ENCODE measurements at regions not wholly inside any gene's neighbourhood (a gene's known extent, or its start where the extent isn't known, plus 50 kb on each side); places are given as distances from the start of the nearest gene placed in this dataset.

- TF ChIP-seq, protein P1, sequence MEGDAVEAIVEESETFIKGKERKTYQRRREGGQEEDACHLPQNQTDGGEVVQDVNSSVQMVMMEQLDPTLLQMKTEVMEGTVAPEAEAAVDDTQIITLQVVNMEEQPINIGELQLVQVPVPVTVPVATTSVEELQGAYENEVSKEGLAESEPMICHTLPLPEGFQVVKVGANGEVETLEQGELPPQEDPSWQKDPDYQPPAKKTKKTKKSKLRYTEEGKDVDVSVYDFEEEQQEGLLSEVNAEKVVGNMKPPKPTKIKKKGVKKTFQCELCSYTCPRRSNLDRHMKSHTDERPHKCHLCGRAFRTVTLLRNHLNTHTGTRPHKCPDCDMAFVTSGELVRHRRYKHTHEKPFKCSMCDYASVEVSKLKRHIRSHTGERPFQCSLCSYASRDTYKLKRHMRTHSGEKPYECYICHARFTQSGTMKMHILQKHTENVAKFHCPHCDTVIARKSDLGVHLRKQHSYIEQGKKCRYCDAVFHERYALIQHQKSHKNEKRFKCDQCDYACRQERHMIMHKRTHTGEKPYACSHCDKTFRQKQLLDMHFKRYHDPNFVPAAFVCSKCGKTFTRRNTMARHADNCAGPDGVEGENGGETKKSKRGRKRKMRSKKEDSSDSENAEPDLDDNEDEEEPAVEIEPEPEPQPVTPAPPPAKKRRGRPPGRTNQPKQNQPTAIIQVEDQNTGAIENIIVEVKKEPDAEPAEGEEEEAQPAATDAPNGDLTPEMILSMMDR (IDR thresholded peaks at IDR 0.05): no peak
- TF ChIP-seq EP300 (IDR thresholded peaks at IDR 0.05; ENCODE audit: low read depth) (no peak), POLR2AphosphoS5 (IDR thresholded peaks at IDR 0.05) (no peak), POLR2A (IDR thresholded peaks at IDR 0.05) (no peak)
- Histone ChIP-seq H3K36me3 (no peaks in the 10 kb centered on the region), H3K4me1 (no peaks in the 10 kb centered on the region), H3K27ac (no peak overlapping the region), H3K9me3 (no peaks in the 10 kb centered on the region), H3K27me3 (no peaks in the 10 kb centered on the region), H3K4me3 (no peak overlapping the region)
- DNase-seq: no peak
- in situ Hi-C loops (cut with MboI; ENCODE audit: low pct_ligation_motif_present in 1 of 4, low pct_unique_long_range_greater_than_20kb in 1 of 4, low sequenced_read_pairs in 3 of 4) (no loop called here), intact Hi-C loops (cut with DNase I; ENCODE audit: low total_unique reads) (no loop called here)
Measured at GRCh38 chr14:42316693-42317092, 710.0 kb downstream of the LRFN5 start.

DNA sequence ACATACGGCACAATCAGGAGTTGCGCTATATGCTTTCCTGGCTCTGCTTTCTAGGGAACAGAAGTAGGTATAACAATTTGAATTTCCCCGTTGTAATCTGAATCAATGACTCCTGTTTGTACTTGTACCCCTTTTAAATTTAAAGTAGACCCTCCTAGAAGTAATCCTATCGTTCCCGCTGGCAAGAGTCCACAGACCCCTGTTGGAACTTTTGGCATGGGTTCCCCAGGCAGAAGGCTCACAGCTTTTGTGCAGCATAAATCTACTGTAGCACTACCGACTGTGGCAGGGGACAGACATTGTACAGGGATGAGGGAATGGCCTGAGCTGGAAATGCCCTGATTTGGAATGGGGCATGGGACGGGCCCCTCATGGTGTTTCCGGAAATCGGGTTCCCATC, 705.2 kb downstream of the LRFN5 start:
- TF ChIP-seq POLR2A (IDR thresholded peaks at IDR 0.05): no peak
- 87% methylated on average over 6 to 9 of the region's 9 CpGs for WGBS, 2 donors (ENCODE audit: low coverage in 1 of 2)
- H3K4me1 ChIP-seq: no peaks in the 10 kb centered on the region
- no peak overlapping the region for H3K4me3 ChIP-seq
- H3K27ac ChIP-seq: no peak overlapping the region
- no peak for DNase-seq
- H3K36me3 ChIP-seq: no peaks in the 10 kb centered on the region
- no peaks in the 10 kb centered on the region for H3K27me3 ChIP-seq
- peaks cover 0 to 17% of the 10 kb centered on the region in 2 donors for H3K9me3 ChIP-seq
- intact Hi-C loops (cut with DNase I; ENCODE audit: low total_unique reads): no loop called here
- in situ Hi-C loops (cut with MboI; ENCODE audit: low pct_ligation_motif_present in 1 of 4, low pct_unique_long_range_greater_than_20kb in 1 of 4, low sequenced_read_pairs in 3 of 4): no loop called here

DNA sequence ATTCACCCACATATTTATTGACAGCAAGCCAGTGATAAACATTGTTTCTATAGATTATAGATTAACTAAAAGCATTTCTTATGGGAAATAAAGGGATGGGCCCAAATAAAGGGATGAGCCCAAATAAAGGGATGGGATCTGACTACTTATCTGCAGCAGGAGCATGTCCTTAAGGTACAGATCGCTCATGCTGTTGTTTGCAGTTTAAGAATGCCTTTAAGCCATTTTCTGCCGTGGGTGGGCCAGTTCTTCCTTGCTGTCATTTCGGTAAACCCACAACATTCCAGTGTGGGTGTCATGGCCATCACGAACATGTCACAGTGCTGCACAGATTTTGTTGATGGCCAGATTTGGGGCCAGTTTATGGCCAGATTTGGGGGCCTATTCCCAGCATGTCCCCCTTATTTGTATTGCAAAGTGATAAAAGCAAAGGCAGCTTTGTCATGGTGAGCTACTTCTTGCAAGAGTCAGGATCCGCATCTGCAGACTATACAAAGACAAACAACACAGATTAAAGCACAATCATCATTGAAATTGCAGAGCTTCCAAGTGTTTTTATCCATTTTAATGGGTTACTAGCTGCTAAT, 700.7 kb downstream of the LRFN5 start:
- TF ChIP-seq POLR2AphosphoS5 (IDR thresholded peaks at IDR 0.05): no peak
- TF ChIP-seq POLR2A (IDR thresholded peaks at IDR 0.05): no peak
- no peak for TF ChIP-seq EP300 (IDR thresholded peaks at IDR 0.05; ENCODE audit: low read depth)
- TF ChIP-seq, protein P1 (IDR thresholded peaks at IDR 0.05): no peak
- peaks cover 9 to 19% of the 10 kb centered on the region in 2 donors for H3K9me3 ChIP-seq
- in situ Hi-C loops (cut with MboI; ENCODE audit: low pct_ligation_motif_present in 1 of 4, low pct_unique_long_range_greater_than_20kb in 1 of 4, low sequenced_read_pairs in 3 of 4): no loop called here

GRCh38 chr14:42299692-42300091, 693.0 kb downstream of the LRFN5 start:
- TF ChIP-seq POLR2A (IDR thresholded peaks at IDR 0.05) (no peak), EP300 (IDR thresholded peaks at IDR 0.05; ENCODE audit: low read depth) (no peak), POLR2AphosphoS5 (IDR thresholded peaks at IDR 0.05) (no peak)
- TF ChIP-seq, protein P1 (IDR thresholded peaks at IDR 0.05): no peak
- 57 to 72% methylated on average over 2 of the region's 2 CpGs for WGBS, 2 donors (ENCODE audit: low coverage in 1 of 2)

More for the DNA sequence above, 700.7 kb downstream of the LRFN5 start:
- DNase-seq: no peak
- H3K27me3 ChIP-seq: no peaks in the 10 kb centered on the region
- no peak overlapping the region for H3K27ac ChIP-seq
- 68 to 85% methylated on average over 3 to 5 of the region's 5 CpGs for WGBS, 2 donors (ENCODE audit: low coverage in 1 of 2)
- no peaks in the 10 kb centered on the region for H3K4me1 ChIP-seq
- H3K4me3 ChIP-seq: no peak overlapping the region
- H3K36me3 ChIP-seq: no peaks in the 10 kb centered on the region
- intact Hi-C loops (cut with DNase I; ENCODE audit: low total_unique reads): no loop called here

DNA sequence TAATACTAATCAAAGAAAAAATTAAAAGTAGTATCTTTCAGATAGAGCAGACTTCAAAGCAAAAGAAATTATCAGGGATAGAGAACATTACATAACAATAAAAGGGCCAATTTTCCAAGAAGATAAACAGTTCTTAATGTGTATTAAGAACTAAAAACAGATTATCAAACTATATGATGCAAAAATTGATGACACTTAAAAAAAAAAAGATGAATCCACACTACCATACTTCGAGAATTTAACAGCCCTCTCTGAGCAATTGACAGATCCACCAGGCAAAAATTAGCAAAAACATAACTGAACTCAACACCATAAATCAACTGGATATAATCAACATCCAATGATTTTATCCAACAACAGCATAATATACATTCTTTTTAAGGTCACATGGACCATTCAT, 686.5 kb downstream of the LRFN5 start:
- no peaks in the 10 kb centered on the region for H3K4me1 ChIP-seq
- H3K36me3 ChIP-seq: no peaks in the 10 kb centered on the region
- no peak overlapping the region for H3K27ac ChIP-seq
- WGBS, 2 donors (ENCODE audit: low coverage in 1 of 2): 38 to 44% methylated on average over 1 of the region's 1 CpG
- intact Hi-C loops (cut with DNase I; ENCODE audit: low total_unique reads) (no loop called here), in situ Hi-C loops (cut with MboI; ENCODE audit: low pct_ligation_motif_present in 1 of 4, low pct_unique_long_range_greater_than_20kb in 1 of 4, low sequenced_read_pairs in 3 of 4) (no loop called here)
- TF ChIP-seq POLR2AphosphoS5 (IDR thresholded peaks at IDR 0.05): no peak
- DNase-seq: no peak
- no peaks in the 10 kb centered on the region for H3K9me3 ChIP-seq
- no peaks in the 10 kb centered on the region for H3K27me3 ChIP-seq
- no peak overlapping the region for H3K4me3 ChIP-seq

More at GRCh38 chr14:42299692-42300091, 693.0 kb downstream of the LRFN5 start:
- Histone ChIP-seq H3K4me3 (no peak overlapping the region), H3K9me3 (no peaks in the 10 kb centered on the region), H3K36me3 (no peaks in the 10 kb centered on the region), H3K4me1 (no peaks in the 10 kb centered on the region), H3K27ac (no peak overlapping the region), H3K27me3 (no peaks in the 10 kb centered on the region)
- no peak for DNase-seq
- intact Hi-C loops (cut with DNase I; ENCODE audit: low total_unique reads): no loop called here
- in situ Hi-C loops (cut with MboI; ENCODE audit: low pct_ligation_motif_present in 1 of 4, low pct_unique_long_range_greater_than_20kb in 1 of 4, low sequenced_read_pairs in 3 of 4): no loop called here
